GM12891 (cell line): ENCODE measurements at regions not wholly inside any gene's neighbourhood (a gene's known extent, or its start where the extent isn't known, plus 50 kb on each side); places are given as distances from the start of the nearest gene placed in this dataset.

Experiments used
- DNase-seq: peaks from one replicate; pipeline ENCODE4 v3.0.0; 2011; ENCODE audit warnings: low spot score; ENCODE audit not compliant: insufficient read length
- FAIRE-seq: peaks from 2 replicates; lab custom pipeline; 2011; peaks lifted over from hg19 to GRCh38; lab: Jason Lieb, UNC
- PAX5 ChIP-seq: IDR thresholded peaks from 2 replicates; pipeline ENCODE4 v1.6.1; 2011; ENCODE audit warnings: low read length, moderate library complexity, mild to moderate bottlenecking; ENCODE audit not compliant: insufficient read depth, severe bottlenecking
- POLR2A ChIP-seq: IDR thresholded peaks from 2 replicates; pipeline ENCODE4 v1.6.1; 2011; ENCODE audit warnings: low read depth, low read length, control low read depth
- POLR2AphosphoS5 ChIP-seq: IDR thresholded peaks from 2 replicates; pipeline ENCODE4 v1.6.1; 2011; ENCODE audit warnings: low read depth, low read length, control low read depth
- POU2F2 ChIP-seq: IDR thresholded peaks from 2 replicates; pipeline ENCODE4 v1.6.1; 2011; ENCODE audit warnings: low read depth, mild to moderate bottlenecking, control low read depth, low read length, moderate library complexity
- SPI1 ChIP-seq: IDR thresholded peaks from 2 replicates; pipeline ENCODE4 v1.6.1; 2011; ENCODE audit warnings: low read depth, low read length, control low read depth
- TAF1 ChIP-seq: IDR thresholded peaks from 2 replicates; pipeline ENCODE4 v1.6.1; 2011; ENCODE audit warnings: low read depth, low read length, control low read depth

GRCh38 chr3:124602980-124603627, 127.1 kb upstream of the UMPS start:
- FAIRE-seq = no peak
- no peak for DNase-seq
- TF ChIP-seq POU2F2 (no peak), SPI1 (no peak), TAF1 (no peak), POLR2AphosphoS5 (no peak), POLR2A (no peak), PAX5 (no peak)

GRCh38 chr3:124605781-124606579, 124.3 kb upstream of the UMPS start:
- FAIRE-seq (peak; percentile 31), DNase-seq (no peak)
- TF ChIP-seq POLR2AphosphoS5 (no peak), SPI1 (no peak), POLR2A (no peak), POU2F2 (no peak), PAX5 (no peak)

GRCh38 chr3:124607163-124607562, 123.1 kb upstream of the UMPS start:
- no peak for TF ChIP-seq POLR2AphosphoS5
- TF ChIP-seq TAF1 = no peak
- TF ChIP-seq SPI1 = no peak
- no peak for TF ChIP-seq PAX5
- TF ChIP-seq POU2F2 = no peak
- TF ChIP-seq POLR2A = no peak
- FAIRE-seq (no peak), DNase-seq (no peak)

- FAIRE-seq (no peak), DNase-seq (no peak)
- TF ChIP-seq POU2F2 = no peak
- TF ChIP-seq PAX5 = no peak
- TF ChIP-seq SPI1 = no peak
- no peak for TF ChIP-seq TAF1
- no peak for TF ChIP-seq POLR2A
- TF ChIP-seq POLR2AphosphoS5 = no peak
These were observed 120.8 kb upstream of the UMPS start for GRCh38 chr3:124609402-124609801.

- TF ChIP-seq POLR2AphosphoS5 = no peak
- TF ChIP-seq POU2F2 = no peak
- TF ChIP-seq SPI1 = no peak
- DNase-seq (no peak), FAIRE-seq (no peak)
These were observed 120.1 kb upstream of the UMPS start for GRCh38 chr3:124610130-124610529.

GRCh38 chr3:124611520-124611919, 118.7 kb upstream of the UMPS start:
- no peak for TF ChIP-seq SPI1
- no peak for TF ChIP-seq POU2F2
- no peak for TF ChIP-seq PAX5
- TF ChIP-seq POLR2AphosphoS5 = no peak
- TF ChIP-seq POLR2A = no peak
- TF ChIP-seq TAF1 = no peak
- DNase-seq (no peak), FAIRE-seq (no peak)

GRCh38 chr3:124615896-124616543, 114.2 kb upstream of the UMPS start:
- peak; percentile 59 for FAIRE-seq
- TF ChIP-seq POU2F2 (no peak), TAF1 (no peak), POLR2A (no peak), PAX5 (no peak), SPI1 (no peak), POLR2AphosphoS5 (no peak)
- no peak for DNase-seq

GRCh38 chr3:124617177-124617576, 113.1 kb upstream of the UMPS start:
- DNase-seq (no peak), FAIRE-seq (no peak)
- TF ChIP-seq POLR2AphosphoS5 (no peak), PAX5 (no peak), POLR2A (no peak), TAF1 (no peak), SPI1 (no peak), POU2F2 (no peak)

GRCh38 chr3:124619887-124620599, 110.2 kb upstream of the UMPS start:
- TF ChIP-seq POLR2A (no peak), POU2F2 (no peak), POLR2AphosphoS5 (no peak), PAX5 (no peak), SPI1 (no peak), TAF1 (no peak)
- FAIRE-seq (peak; percentile 66), DNase-seq (no peak)

- TF ChIP-seq TAF1 (no peak), SPI1 (peak; percentile 78)
- DNase-seq (no peak), FAIRE-seq (peak; percentile 77)
These were observed 109.6 kb upstream of the UMPS start for GRCh38 chr3:124620600-124621063.
